GM12878 (cell line): ENCODE measurements at regions not wholly inside any gene's neighbourhood (a gene's known extent, or its start where the extent isn't known, plus 50 kb on each side); places are given as distances from the start of the nearest gene placed in this dataset.

Experiments
- ATAC-seq: fragments of 200-7000 bp; cut with Tn5 transposase; 3 replicates; pipeline ENCODE4 v1.9.1; 2020; ENCODE audit warnings: mild to moderate bottlenecking, moderate library complexity
- BruUV-seq: library from RNA; stranded (reverse); fragments of 400-500 nt; replicated peaks from 2 replicates; lab custom pipeline; 2021; lab: Mats Ljungman, UMichigan
- CTCF ChIA-PET: fragments of 300-600 bp; sonication (Branson Sonifier 250); formaldehyde crosslinking; extraction: SDS; loops from one replicate; lab custom pipeline; 2021; ENCODE audit warnings: inconsistent platforms; lab: Yijun Ruan, JAX
- POLR2A ChIA-PET: fragments of 350-600 bp; formaldehyde crosslinking; extraction: SDS; loops from one replicate; lab custom pipeline; 2021; ENCODE audit warnings: inconsistent platforms; lab: Charles Lee
- RAD21 ChIA-PET: fragments of 300-600 bp; sonication (Branson Sonifier 250); formaldehyde crosslinking; loops from one replicate; lab custom pipeline; 2023; ENCODE audit warnings: antibody characterized with exemption; ENCODE audit not compliant: unreplicated experiment; lab: Charles Lee
- SMC1A ChIA-PET: fragments of 300-600 bp; sonication (Branson Sonifier 250); formaldehyde crosslinking; loops from one replicate; lab custom pipeline; 2023; ENCODE audit not compliant: unreplicated experiment, uncharacterized antibody; lab: Charles Lee
- DNase-seq: peaks from one replicate; pipeline ENCODE4 v3.0.0-alpha.2; 2011; ENCODE audit warnings: low read depth, low spot score
- FAIRE-seq: peaks from 3 replicates; lab custom pipeline; 2011; peaks lifted over from hg19 to GRCh38; lab: Jason Lieb, UNC
- H2AFZ ChIP-seq: 2 replicates; pipeline ENCODE4 v1.6.0; 2011; ENCODE audit warnings: low read depth, low read length, control low read depth; ENCODE audit not compliant: control insufficient read depth
- H3K27ac ChIP-seq: 2 replicates; pipeline ENCODE4 v1.5.1; 2011; ENCODE audit warnings: control low read depth; ENCODE audit not compliant: control insufficient read depth, insufficient read depth
- H3K27me3 ChIP-seq, 2 experiments: replicated peaks in 1 of 2; 2 replicates each; pipeline versions ENCODE4 v1.6.0 to v1.6.1; 2011; ENCODE audit warnings: low read length in 1 of 2; ENCODE audit not compliant: control insufficient read depth in 2 of 2, insufficient read depth in 2 of 2
- H3K36me3 ChIP-seq, 2 experiments: 2 replicates each; pipeline ENCODE4 v1.5.1; 2011; ENCODE audit warnings: low read length in 1 of 2; ENCODE audit not compliant: control insufficient read depth in 2 of 2, insufficient read depth in 2 of 2
- H3K4me1 ChIP-seq: 2 replicates; pipeline ENCODE4 v1.6.1; 2011; ENCODE audit warnings: mild to moderate bottlenecking, low read length, moderate library complexity, mixed read lengths; ENCODE audit not compliant: control insufficient read depth, insufficient read depth
- H3K4me2 ChIP-seq: 2 replicates; pipeline ENCODE4 v1.6.0; 2011; ENCODE audit warnings: control low read depth; ENCODE audit not compliant: control insufficient read depth, insufficient read depth
- H3K4me3 ChIP-seq: fragments of 200-600 bp; sonication (generic); 2 replicates; pipeline ENCODE4 v1.5.1; 2016
- H3K79me2 ChIP-seq: 2 replicates; pipeline ENCODE4 v1.6.0; 2011; ENCODE audit warnings: low read length; ENCODE audit not compliant: control insufficient read depth, insufficient read depth
- H3K9ac ChIP-seq: 2 replicates; pipeline ENCODE4 v1.8.0; 2011; ENCODE audit warnings: low read length, control low read depth, mixed read lengths; ENCODE audit not compliant: control insufficient read depth, insufficient read depth
- H3K9me3 ChIP-seq: replicated peaks from 3 replicates; pipeline ENCODE4 v1.5.1; 2011; ENCODE audit warnings: mild to moderate bottlenecking, low read length; ENCODE audit not compliant: control insufficient read depth, insufficient read depth
- H4K20me1 ChIP-seq: 2 replicates; pipeline ENCODE4 v1.6.0; 2011; ENCODE audit not compliant: control insufficient read depth, insufficient read depth
- CTCF ChIP-seq, 3 experiments: IDR thresholded peaks in 2 of 3; conservative IDR thresholded peaks in 1 of 3; 2 replicates each; pipeline ENCODE4 v1.5.1; 2011; ENCODE audit warnings: low read depth in 3 of 3, low read length in 3 of 3, mild to moderate bottlenecking in 3 of 3, control low read depth in 2 of 3, moderate library complexity in 2 of 3, inconsistent platforms in 1 of 3, mixed read lengths in 1 of 3; ENCODE audit not compliant: control insufficient read depth in 2 of 3, insufficient read depth in 1 of 3; ENCODE audit errors: extremely low read depth in 1 of 3
- REST ChIP-seq: IDR thresholded peaks from 2 replicates; pipeline ENCODE4 v1.6.1; 2012; ENCODE audit warnings: mild to moderate bottlenecking, low read depth, low read length
- SMC3 ChIP-seq: IDR thresholded peaks from 2 replicates; pipeline ENCODE4 v1.6.1; 2011; ENCODE audit warnings: low read length, improper control_type of control experiment, borderline replicate concordance
- ZNF384 ChIP-seq: IDR thresholded peaks from 2 replicates; pipeline ENCODE4 v1.6.1; 2012; ENCODE audit warnings: low read depth, mild to moderate bottlenecking, low read length, improper control_type of control experiment, borderline replicate concordance
- WGBS: methylation state at CpG from one replicate; pipeline ENCODE4 v1.1.6; 2016; ENCODE audit warnings: low lambda C conversion rate; ENCODE audit not compliant: insufficient replicate concordance, insufficient coverage; ENCODE audit errors: missing lambda C conversion rate; 5-methylcytosine and 5-hydroxymethylcytosine counted together
- in situ Hi-C: fragments of 300-500 bp; cut with MboI; formaldehyde crosslinking; loops from 9 replicates; pipeline ENCODE4 v1.14.3; 2018; ENCODE audit warnings: mixed read lengths
- intact Hi-C: fragments of 100-400 bp; cut with micrococcal nuclease; formaldehyde crosslinking; loops from one replicate; pipeline ENCODE4 v1.14.2; 2022; ENCODE audit not compliant: unreplicated experiment

- Histone ChIP-seq H3K79me2 (no peaks in the 10 kb centered on the region), H3K9me3 (no peaks in the 10 kb centered on the region), H3K4me1 (no peaks in the 10 kb centered on the region), H3K36me3 (no peaks in the 10 kb centered on the region), H4K20me1 (no peaks in the 10 kb centered on the region), H3K27ac (no peak overlapping the region)
- FAIRE-seq: no peak
- in situ Hi-C loops: loop anchor here (10.0 kb wide), 1 partner anchor 352 kb away; no protein-coding TSS in a partner anchor
- ChIA-PET SMC1A (interaction anchor here (1.2 kb wide), 1 partner anchor 335 kb away, joined by 3 read pairs; no protein-coding TSS in a partner anchor), RAD21 (no interaction called here)
- BruUV-seq: no TSS peak
- 55% methylated on average over 1 of the region's 1 CpG for WGBS
- intact Hi-C loops: loop anchor here (5.0 kb wide), 1 partner anchor 355 kb away; no protein-coding TSS in a partner anchor
- TF ChIP-seq CTCF (IDR thresholded peaks at IDR 0.05 in 2 of 3, conservative IDR thresholded peaks at IDR 0.05 in 1 of 3; ENCODE audit: control insufficient read depth in 2 of 3, extremely low read depth in 1 of 3, insufficient read depth in 1 of 3, low read depth in 3 of 3, low read length in 3 of 3): peak; percentile 23 to 45 (median 41); a peak in 4 of 6 replicates
- TF ChIP-seq ZNF384: no peak
- no peak for TF ChIP-seq REST
- TF ChIP-seq SMC3: peak; percentile 29; the same call in 1 of the 2 replicates
- TF ChIP-seq, all 136 proteins: peak for 2
- POLR2A ChIA-PET: no interaction called here
- H3K4me2 ChIP-seq: no peak overlapping the region
- H3K9ac ChIP-seq: no peak overlapping the region
- no peak overlapping the region for H3K4me3 ChIP-seq
- no peak overlapping the region for H2AFZ ChIP-seq
- ATAC-seq (peak; percentile 91), DNase-seq (no peak)
- CTCF ChIA-PET: interaction anchor here (1.3 kb wide), 1 partner anchor 18 kb away, joined by 6 read pairs; no protein-coding TSS in a partner anchor
- no peaks in the 10 kb centered on the region; a peak in 1 of 4 replicates for H3K27me3 ChIP-seq
Observed at GRCh38 chr10:76632767-76633051, 1004.9 kb downstream of the KCNMA1 start.
